Gastrocnemius medialis (tissue), 4 donors: ENCODE measurements at regions not wholly inside any gene's neighbourhood (a gene's known extent, or its start where the extent isn't known, plus 50 kb on each side); places are given as distances from the start of the nearest gene placed in this dataset.

Source experiments
- POLR2A ChIP-seq, 2 donors: fragments of 450-650 bp; IDR thresholded peaks; one replicate each; pipeline ENCODE4 v1.6.1; 2017; ENCODE audit warnings: antibody characterized with exemption in 2 of 2, mild to moderate bottlenecking in 2 of 2, moderate library complexity in 2 of 2
- TF ChIP-seq, protein P1 (sequence below), 5 experiments: fragments of 450-650 bp in 3 of 5; fragments of 200-600 bp in 2 of 5; sonication (generic) in 2 of 5; IDR thresholded peaks in 4 of 5; conservative IDR thresholded peaks in 1 of 5; 1 replicate in 4 of 5; 2 replicates in 1 of 5; pipeline ENCODE4 v1.5.1; 2016 to 2019; ENCODE audit warnings: antibody characterized with exemption in 5 of 5, mild to moderate bottlenecking in 3 of 5, moderate library complexity in 3 of 5

DNA sequence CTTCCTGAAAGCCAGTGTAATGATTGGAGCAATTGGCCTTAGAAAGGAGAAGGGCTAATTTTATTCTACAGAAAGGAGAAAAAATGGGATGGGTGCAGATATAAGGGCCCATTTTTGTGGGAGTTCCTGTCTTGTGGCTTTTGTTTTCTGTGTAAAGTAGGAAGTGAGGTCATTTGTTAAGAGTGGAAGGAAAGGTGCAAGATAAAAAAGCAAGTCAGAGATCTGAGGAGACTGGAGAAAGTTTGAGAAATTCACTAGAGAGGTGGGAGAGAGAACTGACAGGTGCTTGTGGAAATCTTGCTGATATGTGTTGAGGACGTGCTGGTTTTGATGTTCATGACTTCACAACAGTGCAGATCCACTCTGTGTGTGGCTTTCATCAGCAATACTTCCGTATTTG, 349.4 kb downstream of the DLEU7 start:
- TF ChIP-seq, protein P1, sequence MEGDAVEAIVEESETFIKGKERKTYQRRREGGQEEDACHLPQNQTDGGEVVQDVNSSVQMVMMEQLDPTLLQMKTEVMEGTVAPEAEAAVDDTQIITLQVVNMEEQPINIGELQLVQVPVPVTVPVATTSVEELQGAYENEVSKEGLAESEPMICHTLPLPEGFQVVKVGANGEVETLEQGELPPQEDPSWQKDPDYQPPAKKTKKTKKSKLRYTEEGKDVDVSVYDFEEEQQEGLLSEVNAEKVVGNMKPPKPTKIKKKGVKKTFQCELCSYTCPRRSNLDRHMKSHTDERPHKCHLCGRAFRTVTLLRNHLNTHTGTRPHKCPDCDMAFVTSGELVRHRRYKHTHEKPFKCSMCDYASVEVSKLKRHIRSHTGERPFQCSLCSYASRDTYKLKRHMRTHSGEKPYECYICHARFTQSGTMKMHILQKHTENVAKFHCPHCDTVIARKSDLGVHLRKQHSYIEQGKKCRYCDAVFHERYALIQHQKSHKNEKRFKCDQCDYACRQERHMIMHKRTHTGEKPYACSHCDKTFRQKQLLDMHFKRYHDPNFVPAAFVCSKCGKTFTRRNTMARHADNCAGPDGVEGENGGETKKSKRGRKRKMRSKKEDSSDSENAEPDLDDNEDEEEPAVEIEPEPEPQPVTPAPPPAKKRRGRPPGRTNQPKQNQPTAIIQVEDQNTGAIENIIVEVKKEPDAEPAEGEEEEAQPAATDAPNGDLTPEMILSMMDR (IDR thresholded peaks at IDR 0.05 in 4 of 5, conservative IDR thresholded peaks at IDR 0.05 in 1 of 5) = no peak
- TF ChIP-seq POLR2A (IDR thresholded peaks at IDR 0.05) = no peak
